BLaER1 (cell line): ENCODE measurements at regions not wholly inside any gene's neighbourhood (a gene's known extent, or its start where the extent isn't known, plus 50 kb on each side); places are given as distances from the start of the nearest gene placed in this dataset.
A peak's percentile ranks its signal among the peaks of the same experiment; 100 is the strongest.
"Not testable (repeated sequence)": the region's sequence is repeated elsewhere in the genome, so short reads cannot be mapped to it uniquely, and the experiment has no call there.

ENCODE experiments used
- H3K27ac ChIP-seq: shearing (Covaris generic); formaldehyde crosslinking; 2 replicates; pipeline ENCODE4 v1.8.1; 2022
- H3K27me3 ChIP-seq: shearing (Covaris generic); formaldehyde crosslinking; 2 replicates; pipeline ENCODE4 v1.8.1; 2022
- H3K36me3 ChIP-seq: shearing (Covaris generic); formaldehyde crosslinking; 2 replicates; pipeline ENCODE4 v1.8.1; 2022
- H3K4me1 ChIP-seq: shearing (Covaris generic); formaldehyde crosslinking; 2 replicates; pipeline ENCODE4 v1.8.1; 2022
- H3K4me2 ChIP-seq: shearing (Covaris generic); formaldehyde crosslinking; 2 replicates; pipeline ENCODE4 v1.8.1; 2022
- H3K4me3 ChIP-seq: shearing (Covaris generic); formaldehyde crosslinking; 2 replicates; pipeline ENCODE4 v1.8.1; 2022
- H3K9ac ChIP-seq: shearing (Covaris generic); formaldehyde crosslinking; 2 replicates; pipeline ENCODE4 v1.8.1; 2022
- H3K9me3 ChIP-seq: shearing (Covaris generic); formaldehyde crosslinking; 2 replicates; pipeline ENCODE4 v1.8.1; 2022
- H4K20me1 ChIP-seq: shearing (Covaris generic); formaldehyde crosslinking; 2 replicates; pipeline ENCODE4 v1.8.1; 2022
- Cebpa-rat ChIP-seq: shearing (Covaris generic); IDR thresholded peaks from 2 replicates; pipeline ENCODE4 v1.8.1; 2022

DNA sequence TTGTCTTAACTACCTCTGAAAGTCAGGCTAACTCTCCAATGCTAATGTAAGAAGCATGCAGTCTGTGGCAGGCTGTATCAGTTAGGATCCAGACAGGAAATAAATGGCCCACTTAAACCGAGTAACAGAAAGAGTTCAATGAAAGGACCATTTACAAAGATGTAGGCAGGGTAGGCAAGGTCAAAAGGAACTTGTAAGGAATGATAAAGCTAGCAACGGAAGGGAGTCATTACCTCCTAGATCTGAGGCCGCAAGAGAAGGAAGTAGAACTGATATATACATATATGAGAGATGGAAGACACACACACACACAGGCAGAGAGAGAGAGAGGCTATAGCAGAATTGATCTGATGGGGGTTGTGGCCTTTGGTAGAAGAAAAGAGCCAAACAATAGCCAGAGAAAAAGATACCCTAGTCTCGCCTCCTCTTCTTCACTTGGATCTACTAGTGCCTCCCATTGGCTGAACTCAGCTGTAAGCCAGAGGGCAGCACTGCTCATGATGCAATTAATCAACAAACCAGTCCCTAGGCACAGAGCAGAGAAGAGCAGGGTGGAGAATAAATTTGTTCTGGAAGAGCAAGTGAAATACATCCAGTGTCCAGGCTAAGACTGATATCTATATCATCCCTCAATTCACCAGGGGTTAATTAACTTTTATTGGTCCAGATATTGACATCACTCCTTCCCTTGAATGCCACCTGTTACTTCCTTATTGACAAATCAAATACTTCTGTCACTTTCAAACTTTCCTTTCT lies 91.2 kb downstream of the LSMEM1 start:
- Histone ChIP-seq H3K4me3 (no peak overlapping the region), H3K4me1 (peaks cover 21% of the 10 kb centered on the region), H3K27me3 (no peaks in the 10 kb centered on the region), H3K36me3 (no peaks in the 10 kb centered on the region), H4K20me1 (no peaks in the 10 kb centered on the region), H3K4me2 (peak overlapping the region; percentile 30), H3K27ac (no peak overlapping the region), H3K9ac (no peak overlapping the region), H3K9me3 (peaks cover 23% of the 10 kb centered on the region)
- TF ChIP-seq Cebpa-rat: no peak

DNA sequence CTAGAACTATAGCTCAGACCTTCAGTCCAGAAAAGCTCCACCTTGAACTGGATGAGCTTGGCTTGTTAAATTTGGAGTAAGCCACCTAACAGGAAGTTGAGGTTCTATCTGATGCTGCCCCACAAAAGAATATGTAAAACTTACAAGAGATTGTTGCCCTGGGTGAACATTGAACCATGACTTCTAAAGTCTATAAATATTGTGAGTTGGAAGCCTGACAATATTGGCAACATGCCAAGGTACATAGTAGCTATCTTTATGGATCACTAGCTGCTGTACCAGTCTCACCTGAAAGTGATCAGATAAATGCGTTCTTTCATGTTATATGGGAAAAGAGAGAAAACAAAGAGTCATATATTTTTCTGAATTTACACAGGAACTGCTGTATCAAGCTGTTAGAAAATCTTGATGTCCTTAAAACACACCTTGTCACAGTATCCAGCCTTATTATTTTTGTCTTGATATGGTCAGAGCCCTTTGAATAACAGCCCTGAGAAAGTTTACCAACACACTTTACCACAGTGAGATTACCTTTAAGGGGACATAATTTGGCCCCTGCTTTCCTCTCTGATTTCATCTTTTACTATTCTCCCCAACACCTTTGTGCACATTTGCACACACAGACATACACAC lies 92.0 kb downstream of the LSMEM1 start:
- no peaks in the 10 kb centered on the region for H3K27me3 ChIP-seq
- peak overlapping the region; percentile 30 for H3K4me2 ChIP-seq
- H3K36me3 ChIP-seq: no peaks in the 10 kb centered on the region
- peaks cover 21% of the 10 kb centered on the region for H3K4me1 ChIP-seq
- H3K27ac ChIP-seq: no peak overlapping the region
- no peak for TF ChIP-seq Cebpa-rat
- no peaks in the 10 kb centered on the region for H4K20me1 ChIP-seq
- H3K9ac ChIP-seq: no peak overlapping the region
- peaks cover 23% of the 10 kb centered on the region for H3K9me3 ChIP-seq
- no peak overlapping the region for H3K4me3 ChIP-seq

DNA sequence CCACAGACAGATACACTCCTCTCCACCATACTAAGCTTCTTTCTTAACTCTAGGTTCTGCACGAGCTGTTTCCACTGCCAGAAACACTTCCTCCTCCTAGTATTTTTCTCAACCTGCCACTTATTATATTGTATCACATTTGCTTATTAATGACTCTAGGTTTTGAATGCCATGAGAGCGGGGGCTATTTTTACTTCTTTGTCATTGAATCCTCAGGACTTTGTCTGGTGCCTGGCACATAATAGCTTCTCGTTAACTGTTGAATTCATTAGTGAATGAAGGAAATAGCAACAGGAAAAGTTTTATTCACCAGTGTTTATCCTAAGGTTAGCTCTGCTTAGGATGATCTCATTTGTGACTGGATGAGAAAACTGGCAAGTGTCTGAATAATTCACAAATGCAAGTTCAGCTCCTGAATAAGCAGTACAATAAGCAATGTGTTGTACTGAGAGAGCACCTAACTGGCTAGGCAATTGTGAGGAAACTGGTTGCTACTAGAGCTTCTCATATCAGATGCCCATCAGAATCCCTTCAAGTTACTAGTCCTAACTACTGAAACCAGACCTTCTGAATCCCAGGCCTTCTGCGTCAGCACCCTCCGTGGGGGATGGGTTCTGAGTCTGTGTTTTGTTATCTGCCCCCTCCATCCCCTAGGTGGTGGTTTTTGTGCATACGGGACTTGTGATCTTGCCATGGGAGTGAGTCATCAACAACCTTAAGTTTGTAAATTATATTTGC lies 92.7 kb downstream of the LSMEM1 start:
- no peaks in the 10 kb centered on the region for H3K36me3 ChIP-seq
- H4K20me1 ChIP-seq: no peaks in the 10 kb centered on the region
- peaks cover 21% of the 10 kb centered on the region for H3K4me1 ChIP-seq
- no peaks in the 10 kb centered on the region for H3K27me3 ChIP-seq
- peak overlapping the region; percentile 30 for H3K4me2 ChIP-seq
- no peak for TF ChIP-seq Cebpa-rat
- H3K9ac ChIP-seq: no peak overlapping the region
- no peak overlapping the region for H3K4me3 ChIP-seq
- H3K27ac ChIP-seq: no peak overlapping the region
- H3K9me3 ChIP-seq: peaks cover 23% of the 10 kb centered on the region

DNA sequence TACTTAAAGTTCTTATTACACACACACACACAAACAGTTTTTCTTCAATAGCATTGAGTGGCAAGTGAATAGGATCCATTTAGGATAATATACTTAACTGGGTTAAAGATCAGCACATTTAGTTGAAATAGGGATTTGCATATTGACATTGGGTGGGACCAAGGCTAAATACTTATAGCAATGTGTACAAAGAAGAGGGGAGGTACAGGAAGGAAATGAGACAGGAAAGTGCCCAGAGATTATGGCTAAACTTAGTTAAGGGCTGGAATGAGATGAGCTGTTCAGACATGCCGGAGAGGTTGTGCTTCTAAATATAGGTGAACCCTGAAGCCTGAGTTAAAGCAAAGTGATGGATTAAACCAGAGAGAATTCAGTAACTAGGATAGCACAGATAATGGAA lies 95.1 kb downstream of the LSMEM1 start:
- H3K36me3 ChIP-seq: no peaks in the 10 kb centered on the region

DNA sequence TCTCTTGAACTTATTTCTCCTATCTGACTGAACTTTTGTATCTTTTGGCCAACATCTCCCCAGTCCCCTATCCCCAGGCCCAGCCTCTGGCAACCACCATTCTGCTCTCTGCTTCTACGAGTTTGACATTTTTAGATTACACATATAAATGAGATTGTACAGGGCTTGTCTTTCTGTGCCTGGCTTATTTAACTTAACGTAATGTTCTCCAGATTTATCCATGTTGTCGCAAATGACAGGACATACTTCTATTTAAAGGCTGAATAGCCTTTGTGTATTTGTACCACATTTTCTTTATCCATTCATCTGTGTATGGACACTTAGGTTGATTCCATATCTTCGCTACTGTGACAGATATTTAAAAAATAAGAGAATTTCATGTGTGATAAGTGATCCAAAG lies 98.6 kb downstream of the LSMEM1 start:
- no peaks in the 10 kb centered on the region for H3K36me3 ChIP-seq
- H3K4me2 ChIP-seq: no peak overlapping the region
- no peak for TF ChIP-seq Cebpa-rat
- no peak overlapping the region for H3K9ac ChIP-seq
- H3K27ac ChIP-seq: no peak overlapping the region
- no peaks in the 10 kb centered on the region for H3K4me1 ChIP-seq
- H3K27me3 ChIP-seq: no peaks in the 10 kb centered on the region
- peaks cover 19% of the 10 kb centered on the region for H3K9me3 ChIP-seq
- no peaks in the 10 kb centered on the region for H4K20me1 ChIP-seq
- no peak overlapping the region for H3K4me3 ChIP-seq

More for the DNA sequence above, 95.1 kb downstream of the LSMEM1 start:
- no peak overlapping the region for H3K27ac ChIP-seq
- peak overlapping the region; percentile 33; the same call in 1 of the 2 replicates for H3K4me2 ChIP-seq
- H3K4me3 ChIP-seq: no peak overlapping the region
- H3K27me3 ChIP-seq: no peaks in the 10 kb centered on the region
- peaks cover 23% of the 10 kb centered on the region for H3K9me3 ChIP-seq
- H3K4me1 ChIP-seq: peaks cover 21% of the 10 kb centered on the region
- no peaks in the 10 kb centered on the region for H4K20me1 ChIP-seq
- no peak overlapping the region for H3K9ac ChIP-seq
- no peak for TF ChIP-seq Cebpa-rat

DNA sequence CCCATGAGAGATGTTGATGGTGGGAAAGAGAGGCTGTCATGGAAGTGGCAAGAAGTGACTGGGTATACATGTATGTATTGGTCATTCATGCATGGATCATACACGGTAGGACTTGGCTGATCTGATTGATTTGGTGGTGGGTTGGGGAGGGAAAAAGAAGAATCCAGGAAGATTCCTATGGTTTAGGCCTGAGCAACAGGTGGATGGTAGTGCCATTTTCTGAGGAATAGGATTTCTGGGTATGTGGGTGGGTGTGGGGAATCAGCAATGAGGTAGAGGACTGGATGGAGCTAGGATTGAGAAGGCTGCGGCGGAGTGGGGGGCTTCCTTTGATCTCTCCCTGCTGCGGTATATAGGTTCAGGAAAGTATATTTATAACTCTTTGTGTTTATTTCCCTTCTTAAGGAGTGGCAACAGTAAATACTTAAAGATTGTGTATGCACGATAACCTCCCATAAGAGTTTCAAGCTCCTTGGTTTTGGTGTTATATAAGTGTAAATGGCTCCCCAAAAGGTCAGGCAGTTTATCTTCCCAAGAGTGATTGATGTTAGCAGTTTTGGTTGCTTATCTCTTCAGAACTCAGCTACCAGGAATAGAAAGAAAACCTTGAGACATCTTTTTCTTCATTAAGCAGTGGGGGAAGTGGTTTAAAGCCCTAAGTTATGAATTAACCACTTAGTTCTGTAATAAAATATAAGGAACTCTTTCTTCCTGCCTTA lies 100.1 kb downstream of the LSMEM1 start:
- H3K4me3 ChIP-seq: no peak overlapping the region
- peaks cover 10% of the 10 kb centered on the region for H3K9me3 ChIP-seq
- H3K9ac ChIP-seq: no peak overlapping the region
- H4K20me1 ChIP-seq: no peaks in the 10 kb centered on the region
- H3K36me3 ChIP-seq: no peaks in the 10 kb centered on the region
- no peaks in the 10 kb centered on the region for H3K4me1 ChIP-seq
- TF ChIP-seq Cebpa-rat: no peak
- no peak overlapping the region for H3K4me2 ChIP-seq
- H3K27ac ChIP-seq: no peak overlapping the region
- no peaks in the 10 kb centered on the region for H3K27me3 ChIP-seq

DNA sequence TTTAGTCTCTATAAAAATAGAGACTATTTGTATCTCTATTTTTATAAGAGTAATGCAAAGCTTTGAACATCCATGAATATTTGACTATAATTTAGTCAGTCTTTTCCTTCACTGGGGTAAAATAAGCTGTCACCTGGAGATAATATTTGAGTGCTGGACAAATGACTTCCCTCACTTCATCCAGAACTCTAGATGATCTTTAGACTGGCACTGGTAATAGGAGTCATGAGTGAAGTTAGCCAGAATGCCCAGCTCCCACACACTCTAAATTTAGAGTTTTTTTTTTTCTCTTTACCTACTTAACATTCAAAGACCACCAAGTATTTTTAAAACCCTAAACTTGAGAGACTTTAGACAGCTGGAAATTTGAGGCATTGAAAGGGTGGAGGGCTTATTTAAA lies 100.7 kb downstream of the LSMEM1 start:
- H3K27ac ChIP-seq: no peak overlapping the region
- peaks cover 3% of the 10 kb centered on the region for H3K9me3 ChIP-seq
- no peaks in the 10 kb centered on the region for H3K27me3 ChIP-seq
- no peaks in the 10 kb centered on the region for H3K4me1 ChIP-seq
- no peaks in the 10 kb centered on the region for H4K20me1 ChIP-seq
- no peak overlapping the region for H3K4me2 ChIP-seq
- TF ChIP-seq Cebpa-rat: no peak
- H3K36me3 ChIP-seq: no peaks in the 10 kb centered on the region
- no peak overlapping the region for H3K9ac ChIP-seq
- H3K4me3 ChIP-seq: no peak overlapping the region

DNA sequence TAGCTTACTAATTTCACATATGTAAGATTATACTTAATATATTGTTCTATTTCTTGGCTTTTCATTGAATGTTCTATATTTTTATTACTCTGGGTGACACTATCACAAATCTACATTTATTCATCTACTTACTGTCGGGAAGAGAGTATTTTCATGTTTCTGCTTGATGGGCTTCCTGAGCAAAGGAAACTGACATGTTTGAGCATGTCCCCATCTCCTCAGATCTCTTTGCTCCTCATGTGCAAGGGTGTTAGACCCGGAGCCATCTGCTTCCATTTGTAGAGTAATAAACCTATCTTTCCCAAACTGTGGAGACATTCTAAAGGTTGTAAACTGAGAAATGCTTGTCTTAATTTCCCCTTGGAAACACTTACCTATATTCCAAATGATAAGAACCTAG lies 103.5 kb downstream of the LSMEM1 start:
- H4K20me1 ChIP-seq: no peaks in the 10 kb centered on the region
- H3K9ac ChIP-seq: no peak overlapping the region
- no peaks in the 10 kb centered on the region for H3K4me1 ChIP-seq
- no peak overlapping the region for H3K4me2 ChIP-seq
- no peak for TF ChIP-seq Cebpa-rat
- H3K36me3 ChIP-seq: no peaks in the 10 kb centered on the region
- H3K4me3 ChIP-seq: no peak overlapping the region
- H3K27me3 ChIP-seq: no peaks in the 10 kb centered on the region
- H3K27ac ChIP-seq: no peak overlapping the region
- no peaks in the 10 kb centered on the region for H3K9me3 ChIP-seq

DNA sequence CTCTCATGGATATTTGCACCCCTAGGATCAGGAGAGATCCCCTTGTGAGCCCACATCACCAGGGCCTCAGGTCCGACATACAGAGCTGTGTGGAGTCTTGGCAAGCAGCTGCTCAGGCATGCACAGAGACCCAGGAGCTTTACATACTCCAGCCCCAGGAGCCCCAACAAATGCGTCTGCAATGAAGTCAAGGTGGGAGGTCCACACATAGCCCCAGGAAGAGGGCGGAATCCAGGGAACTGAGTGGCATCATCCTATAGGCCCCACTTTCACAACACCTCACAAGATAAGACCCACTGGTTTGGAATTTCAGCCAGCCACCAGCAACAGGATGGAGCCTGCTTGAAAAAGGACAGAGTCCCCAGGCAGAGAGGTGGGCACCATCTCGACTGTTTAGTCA lies 106.7 kb downstream of the LSMEM1 start:
- Histone ChIP-seq H3K9ac (no peak overlapping the region), H3K27me3 (no peaks in the 10 kb centered on the region), H3K9me3 (no peaks in the 10 kb centered on the region), H3K36me3 (no peaks in the 10 kb centered on the region), H3K4me1 (no peaks in the 10 kb centered on the region), H4K20me1 (no peaks in the 10 kb centered on the region), H3K27ac (no peak overlapping the region), H3K4me2 (no peak overlapping the region), H3K4me3 (no peak overlapping the region)
- no peak for TF ChIP-seq Cebpa-rat

DNA sequence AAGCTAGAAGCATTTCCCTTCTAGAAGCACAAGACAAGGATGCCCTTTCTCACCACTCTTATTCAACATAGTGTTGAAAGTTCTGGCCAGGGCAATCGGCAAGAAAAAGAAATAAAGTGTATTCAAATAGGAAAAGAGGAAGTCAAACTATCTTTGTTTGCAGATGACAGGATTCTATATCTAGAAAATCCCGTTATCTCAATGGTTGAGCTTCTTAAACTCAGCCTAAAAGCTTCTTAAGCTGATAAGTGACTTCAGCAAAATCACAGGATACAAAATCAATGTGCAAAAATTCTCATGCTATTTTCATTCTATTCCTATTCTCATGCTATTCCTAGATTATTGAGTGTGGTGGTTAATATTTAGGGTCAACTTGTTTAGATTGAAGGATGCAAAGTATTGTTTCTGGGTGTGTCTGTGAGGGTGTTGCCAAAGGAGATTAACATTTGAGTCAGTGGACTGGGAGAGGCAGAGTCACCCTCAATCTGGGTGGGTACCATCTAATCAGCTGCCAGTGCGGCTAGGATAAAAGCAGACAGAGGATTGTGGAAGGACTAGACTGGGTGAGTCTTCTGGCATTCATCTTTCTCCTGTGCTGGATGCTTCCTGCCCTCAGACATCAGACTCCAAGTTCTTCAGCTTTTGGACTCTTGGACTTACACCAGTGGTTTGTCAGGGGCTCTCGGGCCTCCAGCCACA lies 111.9 kb downstream of the LSMEM1 start:
- not testable (repeated sequence) for H3K27ac ChIP-seq, H3K9ac ChIP-seq, H3K27me3 ChIP-seq, H3K4me2 ChIP-seq, H3K4me1 ChIP-seq, H4K20me1 ChIP-seq, H3K4me3 ChIP-seq, H3K9me3 ChIP-seq, H3K36me3 ChIP-seq
